NT2/D1 (cell line): ENCODE measurements at regions not wholly inside any gene's neighbourhood (a gene's known extent, or its start where the extent isn't known, plus 50 kb on each side); places are given as distances from the start of the nearest gene placed in this dataset.

Source experiments
- SUZ12 ChIP-seq: IDR thresholded peaks from 2 replicates; pipeline ENCODE4 v1.6.1; 2011; ENCODE audit not compliant: insufficient read length, insufficient read depth; ENCODE audit errors: extremely low read depth
- YY1 ChIP-seq: IDR thresholded peaks from 2 replicates; pipeline ENCODE4 v1.6.1; 2011; ENCODE audit not compliant: insufficient read length, insufficient read depth
- ZNF274 ChIP-seq: IDR thresholded peaks from 2 replicates; pipeline ENCODE4 v1.6.1; 2011; ENCODE audit warnings: mild to moderate bottlenecking, low read depth, low read length

DNA sequence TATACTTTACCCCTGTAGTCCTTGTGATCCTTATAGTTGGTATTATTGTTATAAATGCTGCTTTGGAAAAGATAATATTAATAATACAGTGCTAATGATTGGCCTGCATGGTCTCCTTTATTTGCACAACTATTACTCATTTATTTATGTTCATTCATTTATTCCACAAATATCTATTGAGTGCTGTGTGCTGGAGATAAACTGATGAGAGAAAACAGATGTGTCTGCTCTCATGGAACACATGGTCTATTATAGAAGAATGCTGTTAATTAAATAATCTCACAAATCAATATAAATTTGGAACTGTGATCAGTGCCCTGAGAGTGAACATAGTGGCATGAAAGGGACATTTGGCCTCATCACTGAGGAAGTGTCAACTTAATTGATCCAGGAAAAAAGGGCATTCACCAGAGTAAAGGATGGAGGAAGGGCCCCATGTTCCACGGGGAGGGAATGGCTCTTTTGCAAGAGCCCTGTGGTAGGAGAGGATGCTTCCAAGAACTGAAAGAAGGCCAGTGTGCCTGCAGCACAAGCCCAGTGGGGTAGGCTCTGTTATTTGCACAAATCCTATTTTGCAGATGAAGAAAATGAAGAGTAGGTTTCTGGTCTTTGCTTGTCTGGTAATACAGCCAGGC lies 91.5 kb upstream of the STK39 start:
- TF ChIP-seq SUZ12, result no peak
- TF ChIP-seq YY1, result no peak
- TF ChIP-seq ZNF274, result no peak
